ENCODE measurements at regions not wholly inside any gene's neighbourhood (a gene's known extent, or its start where the extent isn't known, plus 50 kb on each side); places are given as distances from the start of the nearest gene placed in this dataset.

- no peak for DNase-seq (ENCODE audit: low read depth)
- in situ Hi-C loops (cut with HindIII; ENCODE audit: low pct_unique_long_range_greater_than_20kb, low sequenced_read_pairs): no loop called here
Measured at GRCh38 chr6:120260636-120261035, 911.1 kb upstream of the MAN1A1 start.

- in situ Hi-C loops (cut with HindIII; ENCODE audit: low pct_unique_long_range_greater_than_20kb, low sequenced_read_pairs): no loop called here
- no peak for DNase-seq (ENCODE audit: low read depth)
Measured at GRCh38 chr6:120254651-120255050, 905.1 kb upstream of the MAN1A1 start.

- DNase-seq (ENCODE audit: low read depth): no peak
- in situ Hi-C loops (cut with HindIII; ENCODE audit: low pct_unique_long_range_greater_than_20kb, low sequenced_read_pairs): no loop called here
Measured at GRCh38 chr6:120248451-120248850, 898.9 kb upstream of the MAN1A1 start.

- in situ Hi-C loops (cut with HindIII; ENCODE audit: low pct_unique_long_range_greater_than_20kb, low sequenced_read_pairs): no loop called here
Measured at GRCh38 chr6:120237221-120237620, 887.7 kb upstream of the MAN1A1 start.

GRCh38 chr6:120230008-120230407, 880.4 kb upstream of the MAN1A1 start:
- no peak for DNase-seq (ENCODE audit: low read depth)
- in situ Hi-C loops (cut with HindIII; ENCODE audit: low pct_unique_long_range_greater_than_20kb, low sequenced_read_pairs): no loop called here

More at GRCh38 chr6:120237221-120237620, 887.7 kb upstream of the MAN1A1 start:
- DNase-seq (ENCODE audit: low read depth): no peak

GRCh38 chr6:120228297-120228696, 878.7 kb upstream of the MAN1A1 start:
- DNase-seq (ENCODE audit: low read depth): no peak
- in situ Hi-C loops (cut with HindIII; ENCODE audit: low pct_unique_long_range_greater_than_20kb, low sequenced_read_pairs): no loop called here

GRCh38 chr6:120219339-120219738, 869.8 kb upstream of the MAN1A1 start:
- in situ Hi-C loops (cut with HindIII; ENCODE audit: low pct_unique_long_range_greater_than_20kb, low sequenced_read_pairs): no loop called here
- no peak for DNase-seq (ENCODE audit: low read depth)

- DNase-seq (ENCODE audit: low read depth): no peak
- in situ Hi-C loops (cut with HindIII; ENCODE audit: low pct_unique_long_range_greater_than_20kb, low sequenced_read_pairs): no loop called here
Measured at GRCh38 chr6:120214088-120214499, 864.5 kb upstream of the MAN1A1 start.

- DNase-seq (ENCODE audit: low read depth): no peak
- in situ Hi-C loops (cut with HindIII; ENCODE audit: low pct_unique_long_range_greater_than_20kb, low sequenced_read_pairs): no loop called here
Measured at GRCh38 chr6:120211955-120212792, 862.6 kb upstream of the MAN1A1 start.

GRCh38 chr6:120202878-120203277, 853.3 kb upstream of the MAN1A1 start:
- in situ Hi-C loops (cut with HindIII; ENCODE audit: low pct_unique_long_range_greater_than_20kb, low sequenced_read_pairs): no loop called here
- DNase-seq (ENCODE audit: low read depth): no peak

- in situ Hi-C loops (cut with HindIII; ENCODE audit: low pct_unique_long_range_greater_than_20kb, low sequenced_read_pairs): no loop called here
- no peak for DNase-seq (ENCODE audit: low read depth)
Measured at GRCh38 chr6:120200853-120201252, 851.3 kb upstream of the MAN1A1 start.

GRCh38 chr6:120198033-120198432, 848.5 kb upstream of the MAN1A1 start:
- in situ Hi-C loops (cut with HindIII; ENCODE audit: low pct_unique_long_range_greater_than_20kb, low sequenced_read_pairs): no loop called here
- no peak for DNase-seq (ENCODE audit: low read depth)

GRCh38 chr6:120186080-120186479, 836.5 kb upstream of the MAN1A1 start:
- no peak for DNase-seq (ENCODE audit: low read depth)
- in situ Hi-C loops (cut with HindIII; ENCODE audit: low pct_unique_long_range_greater_than_20kb, low sequenced_read_pairs): no loop called here

- in situ Hi-C loops (cut with HindIII; ENCODE audit: low pct_unique_long_range_greater_than_20kb, low sequenced_read_pairs): no loop called here
- DNase-seq (ENCODE audit: low read depth): no peak
Measured at GRCh38 chr6:120173250-120173649, 823.7 kb upstream of the MAN1A1 start.

GRCh38 chr6:120164531-120164930, 815.0 kb upstream of the MAN1A1 start:
- in situ Hi-C loops (cut with HindIII; ENCODE audit: low pct_unique_long_range_greater_than_20kb, low sequenced_read_pairs): no loop called here
- DNase-seq (ENCODE audit: low read depth): no peak

GRCh38 chr6:120157873-120158272, 808.3 kb upstream of the MAN1A1 start:
- in situ Hi-C loops (cut with HindIII; ENCODE audit: low pct_unique_long_range_greater_than_20kb, low sequenced_read_pairs): no loop called here

GRCh38 chr6:120147071-120147871, 797.7 kb upstream of the MAN1A1 start:
- peak; percentile 7 for DNase-seq (ENCODE audit: low read depth)
- in situ Hi-C loops (cut with HindIII; ENCODE audit: low pct_unique_long_range_greater_than_20kb, low sequenced_read_pairs): no loop called here

More at GRCh38 chr6:120157873-120158272, 808.3 kb upstream of the MAN1A1 start:
- DNase-seq (ENCODE audit: low read depth): no peak

- in situ Hi-C loops (cut with HindIII; ENCODE audit: low pct_unique_long_range_greater_than_20kb, low sequenced_read_pairs): no loop called here
- DNase-seq (ENCODE audit: low read depth): no peak
Measured at GRCh38 chr6:120141601-120142000, 792.0 kb upstream of the MAN1A1 start.

- in situ Hi-C loops (cut with HindIII; ENCODE audit: low pct_unique_long_range_greater_than_20kb, low sequenced_read_pairs): no loop called here
- no peak for DNase-seq (ENCODE audit: low read depth)
Measured at GRCh38 chr6:120137492-120137891, 787.9 kb upstream of the MAN1A1 start.
